GM18861 (cell line): ENCODE measurements at regions not wholly inside any gene's neighbourhood (a gene's known extent, or its start where the extent isn't known, plus 50 kb on each side); places are given as distances from the start of the nearest gene placed in this dataset.

Experiments used
- ATAC-seq: cut with Tn5 transposase; IDR thresholded peaks from one replicate; pipeline ENCODE4 v1.9.1; 2021; ENCODE audit not compliant: unreplicated experiment

DNA sequence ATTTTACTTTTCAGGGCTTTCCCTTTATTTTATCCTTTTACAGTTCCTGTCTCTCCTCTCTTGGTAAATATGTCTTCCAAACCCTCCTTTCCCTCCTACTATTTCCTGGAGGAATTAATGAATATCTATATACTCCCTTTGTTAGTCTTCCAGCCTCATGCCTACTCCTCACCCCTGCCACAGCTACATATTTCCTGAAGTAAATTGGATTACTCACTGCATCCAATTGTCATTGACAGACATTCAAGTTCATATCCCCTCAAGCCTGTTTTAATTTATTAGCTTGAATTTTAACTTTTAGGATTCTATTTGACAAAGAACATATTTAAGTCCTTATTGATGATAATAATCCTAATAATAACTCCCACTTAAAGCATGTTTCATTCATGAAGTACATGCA lies 314.5 kb downstream of the TMEM161B start:
- ATAC-seq, result no peak

DNA sequence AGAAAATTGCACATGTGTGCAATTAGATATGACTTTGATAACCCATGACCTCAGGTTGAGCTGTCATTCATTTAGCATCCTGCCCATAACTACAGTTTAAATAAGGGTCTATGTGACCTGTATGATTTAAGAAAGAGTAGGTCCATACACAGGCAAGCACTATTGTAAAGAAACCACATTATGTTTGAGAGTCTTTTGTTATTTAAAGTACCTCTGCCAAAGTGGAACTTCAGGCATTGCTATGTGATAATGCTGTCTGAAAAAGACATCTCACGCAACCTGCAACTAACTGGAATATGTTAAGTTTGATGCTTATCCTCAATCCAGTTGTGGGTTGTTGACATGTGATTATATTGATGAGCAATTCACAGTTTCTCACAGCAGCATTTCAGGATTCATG lies 317.0 kb downstream of the TMEM161B start:
- ATAC-seq, result no peak

DNA sequence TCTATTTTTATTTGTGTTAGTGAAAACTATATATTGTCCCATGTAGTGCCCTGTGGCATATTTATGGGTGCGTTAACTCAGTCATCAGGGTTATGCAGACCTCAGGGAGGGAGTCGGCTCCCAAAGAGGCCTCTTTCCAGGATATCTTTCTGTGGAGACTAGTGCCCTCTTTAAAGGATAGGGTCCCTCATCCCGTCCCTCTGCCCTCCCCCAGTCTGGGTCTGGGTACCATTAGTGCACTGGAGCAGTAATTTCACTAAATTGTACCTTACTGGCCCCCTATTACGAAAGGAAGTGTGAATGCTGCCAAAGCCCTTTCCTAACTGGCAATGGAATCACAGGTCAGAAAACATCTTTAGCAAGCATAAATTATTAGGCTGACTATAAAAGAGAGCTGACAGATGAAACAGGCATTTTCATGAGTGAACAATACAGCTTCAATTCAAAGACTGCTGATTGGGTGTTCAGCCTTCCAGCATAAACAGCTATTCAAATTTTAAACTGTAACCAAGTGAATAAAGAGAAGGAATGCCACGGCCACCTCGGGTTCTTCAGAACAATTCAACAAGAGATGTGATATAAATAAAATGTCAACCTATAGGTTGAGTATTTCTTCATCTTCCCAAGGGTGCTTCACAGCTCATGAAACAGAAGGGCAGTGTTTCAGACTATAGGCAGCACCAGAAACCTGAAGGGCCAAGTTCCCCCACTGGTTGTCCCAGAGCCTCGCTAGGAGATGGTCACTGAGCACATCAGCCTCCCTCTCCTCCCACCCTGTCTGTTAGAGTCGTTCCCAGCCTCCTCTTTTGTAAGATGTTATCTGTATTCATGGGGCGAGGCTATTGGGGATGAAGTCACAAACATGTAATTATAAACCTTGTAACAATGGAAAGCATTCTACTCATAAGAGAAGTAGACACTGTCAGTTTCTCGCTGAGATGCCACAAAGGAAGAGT lies 318.7 kb downstream of the TMEM161B start:
- ATAC-seq, result no peak

DNA sequence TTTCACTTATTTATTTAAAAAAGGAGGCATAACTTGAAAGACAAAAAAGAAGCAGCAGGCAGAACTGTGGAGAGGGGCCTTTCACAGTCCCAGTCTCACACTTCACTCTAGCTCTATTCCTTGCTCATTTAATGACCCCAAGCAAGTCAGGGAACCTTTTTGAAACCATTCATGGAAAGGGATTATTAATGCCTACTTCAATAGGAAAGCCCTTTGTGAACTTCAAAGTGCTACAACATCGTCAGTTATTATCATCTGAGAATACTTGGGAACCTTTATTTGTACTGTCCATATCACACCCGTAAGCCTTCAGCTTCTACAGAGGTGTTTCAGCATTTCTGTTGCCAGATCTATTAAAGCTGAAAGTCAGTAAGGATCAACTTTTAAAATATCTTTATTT lies 320.2 kb downstream of the TMEM161B start:
- ATAC-seq, result no peak

DNA sequence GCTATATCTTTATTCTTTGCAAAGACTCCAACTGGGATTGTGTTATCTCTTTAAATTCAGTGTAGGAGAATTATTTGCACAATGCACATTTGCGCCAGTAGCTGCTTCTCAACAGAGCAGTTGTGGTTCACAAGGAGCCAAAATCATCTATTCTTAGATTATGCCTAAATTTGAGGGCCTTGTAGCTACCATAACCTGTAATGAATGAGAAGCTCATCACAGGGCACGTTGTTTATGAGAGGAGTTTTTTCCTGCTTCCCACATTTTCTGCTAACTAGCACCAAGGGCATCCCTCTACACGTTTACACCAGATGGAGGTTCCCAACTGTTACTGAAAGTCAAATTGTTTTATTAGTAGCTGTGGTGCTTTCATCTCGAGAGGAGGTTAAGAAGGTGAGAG lies 322.4 kb downstream of the TMEM161B start:
- ATAC-seq, result no peak

DNA sequence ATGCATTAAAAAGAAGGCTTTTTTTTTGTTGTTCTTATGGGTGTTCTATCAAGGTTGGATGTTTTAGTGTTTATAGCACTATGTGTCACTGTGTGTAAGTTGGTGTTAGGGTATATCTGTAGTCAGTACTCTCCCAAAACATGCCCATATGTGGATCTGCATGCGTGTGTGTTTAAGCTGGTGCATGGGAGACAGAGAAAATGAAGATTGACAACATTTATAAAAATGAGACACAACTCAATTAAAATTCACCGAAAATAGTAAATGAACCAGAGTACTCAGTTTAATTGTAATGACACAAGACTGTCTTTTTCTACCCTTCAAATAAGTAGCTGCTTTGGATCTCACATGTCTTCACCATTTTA lies 323.4 kb downstream of the TMEM161B start:
- ATAC-seq, result no peak

DNA sequence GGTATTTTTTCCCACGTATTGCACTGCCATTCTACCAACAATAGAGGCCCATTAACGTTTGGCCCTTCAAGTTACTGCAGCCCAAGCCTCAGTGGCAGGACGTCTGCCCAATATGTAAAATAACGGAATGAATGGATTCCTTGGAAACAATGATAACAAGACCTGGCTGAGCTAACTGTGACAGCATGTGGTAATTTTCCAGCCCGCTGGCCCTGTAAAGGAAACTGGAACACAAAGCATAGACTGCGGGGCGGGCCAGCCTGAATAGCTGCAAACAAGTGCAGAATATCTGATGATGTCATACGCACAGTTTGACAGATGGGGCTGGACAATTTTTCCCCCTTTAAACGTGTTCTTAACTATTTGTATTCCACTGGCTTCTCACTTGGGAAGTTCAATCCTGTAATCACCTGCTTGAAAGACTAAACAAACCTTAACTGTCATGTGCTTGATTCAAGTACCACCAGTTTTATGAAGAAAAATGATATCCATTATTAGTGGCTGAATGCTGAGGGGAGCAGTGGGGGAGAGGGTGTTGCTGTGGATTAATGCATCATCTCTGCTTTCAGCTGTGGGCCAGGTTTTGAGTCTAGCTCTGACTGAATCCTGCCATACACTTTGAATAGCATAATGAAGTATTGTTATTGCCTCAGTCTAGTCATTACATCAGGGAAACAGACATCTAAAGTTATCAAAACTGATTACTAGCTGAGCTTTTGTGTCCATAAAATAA lies 323.9 kb downstream of the TMEM161B start:
- ATAC-seq, result no peak

DNA sequence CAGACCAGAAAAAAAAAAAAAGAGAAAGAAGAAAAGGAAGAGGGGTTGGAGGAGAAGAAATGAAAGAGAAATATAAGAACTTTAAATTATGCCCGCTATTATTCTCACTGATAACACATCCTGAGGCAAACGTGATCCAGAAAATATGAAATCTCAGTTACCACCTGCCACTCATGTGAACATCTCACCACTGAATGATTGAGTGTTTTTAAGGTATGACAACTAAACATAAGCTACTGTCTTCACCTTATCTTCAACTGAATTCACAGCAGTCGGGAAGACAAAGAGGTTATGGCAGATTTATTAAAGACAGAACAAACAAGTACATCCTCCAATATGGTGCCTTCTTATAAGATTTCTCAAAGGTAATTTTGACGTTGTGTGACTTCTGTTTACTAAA lies 327.9 kb downstream of the TMEM161B start:
- ATAC-seq, result no peak

DNA sequence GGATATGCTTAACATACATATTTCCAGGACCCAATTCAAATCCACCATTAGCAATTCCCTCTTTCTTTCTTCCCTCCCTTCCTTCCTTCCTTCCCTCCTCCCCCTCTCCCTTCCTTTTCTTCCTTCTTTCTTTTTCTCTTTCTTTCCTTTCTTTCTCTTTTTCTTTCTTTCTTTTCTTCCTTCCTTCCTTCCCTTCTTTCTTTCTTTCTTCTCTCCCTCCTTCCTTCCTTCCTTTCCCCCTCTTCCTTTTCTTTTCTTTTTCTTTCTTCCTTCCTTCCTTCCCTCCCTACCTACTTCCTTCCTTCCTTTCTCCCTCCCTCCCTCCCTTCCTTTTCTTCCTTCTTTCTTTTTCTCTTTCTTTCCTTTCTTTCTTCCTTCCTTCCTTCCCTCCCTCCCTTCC lies 332.0 kb downstream of the TMEM161B start:
- ATAC-seq, result no peak

DNA sequence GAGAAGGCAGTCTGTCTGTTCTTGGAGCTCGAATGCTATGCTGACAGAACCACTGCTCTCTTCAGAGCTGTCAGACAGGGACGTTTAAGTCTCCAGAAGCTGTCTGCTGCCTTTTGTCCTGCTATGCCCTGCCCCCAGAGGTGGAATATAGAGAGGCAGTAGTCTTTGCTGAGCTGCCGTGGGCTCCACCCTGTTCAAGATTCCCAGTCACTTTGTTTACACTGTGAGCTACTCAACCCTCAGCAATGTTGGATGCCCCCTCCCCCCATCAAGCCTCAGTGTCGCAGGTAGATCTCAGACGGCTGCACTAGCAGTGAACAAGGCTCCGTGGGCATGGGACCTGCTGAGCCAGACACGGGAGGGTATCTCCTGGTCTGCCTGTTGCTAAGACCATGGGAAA lies 344.2 kb downstream of the TMEM161B start:
- ATAC-seq, result no peak

DNA sequence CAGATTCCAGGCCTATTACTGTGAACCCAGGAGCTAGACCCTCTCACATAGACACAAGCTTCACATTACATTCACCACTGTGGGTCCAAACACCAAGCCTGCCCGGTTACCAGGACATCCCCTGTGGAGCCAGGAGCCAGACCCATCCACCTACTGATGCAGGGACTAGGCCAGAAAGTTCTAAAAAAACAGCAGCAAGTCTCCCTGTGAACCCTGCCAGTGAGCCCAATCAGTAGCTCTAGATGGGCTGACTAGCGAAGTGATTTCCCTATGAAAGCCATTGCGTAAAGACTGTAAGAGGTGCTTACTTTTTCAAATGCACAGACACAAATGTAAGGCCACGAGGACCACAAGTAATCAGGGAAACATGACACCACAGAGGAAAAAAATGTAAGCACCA lies 352.3 kb downstream of the TMEM161B start:
- no peak for ATAC-seq

DNA sequence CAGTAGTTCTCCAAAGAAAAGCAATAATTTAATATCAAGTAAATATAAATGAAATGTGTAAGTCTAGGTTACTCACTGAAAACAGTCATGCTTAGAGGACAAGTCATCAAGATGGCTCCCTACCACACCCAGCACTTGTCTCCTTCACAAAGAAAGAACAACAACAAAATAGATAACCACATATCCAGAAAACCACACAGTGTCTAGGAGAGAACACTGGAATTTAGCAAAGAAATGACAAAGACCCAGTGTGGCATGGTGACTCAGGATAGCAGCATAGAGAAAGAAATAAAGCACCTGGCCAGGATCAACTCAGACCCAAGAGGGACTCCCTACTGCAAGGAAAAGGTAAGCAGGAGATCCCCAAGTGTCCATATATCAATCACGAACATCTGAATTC lies 356.2 kb downstream of the TMEM161B start:
- ATAC-seq, result no peak

DNA sequence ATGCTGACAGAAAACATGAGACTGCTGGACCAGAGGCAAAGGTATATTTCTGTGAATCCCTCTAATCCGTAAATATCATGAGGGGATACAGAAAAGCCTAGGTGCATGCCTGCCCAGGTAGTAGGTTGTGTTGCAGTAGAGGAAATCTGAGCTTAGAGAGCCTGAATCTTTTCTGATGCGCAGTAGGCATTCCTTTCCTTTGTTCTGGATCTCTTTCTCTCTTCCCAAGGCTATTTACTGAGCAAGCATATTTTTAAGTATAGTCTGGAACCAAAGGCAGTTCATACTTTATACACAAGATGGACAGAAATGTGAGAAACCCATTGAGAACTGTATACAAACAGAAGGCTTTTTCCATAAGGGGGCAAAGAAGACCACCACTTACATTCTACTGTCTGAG lies 359.3 kb downstream of the TMEM161B start:
- ATAC-seq, result no peak

DNA sequence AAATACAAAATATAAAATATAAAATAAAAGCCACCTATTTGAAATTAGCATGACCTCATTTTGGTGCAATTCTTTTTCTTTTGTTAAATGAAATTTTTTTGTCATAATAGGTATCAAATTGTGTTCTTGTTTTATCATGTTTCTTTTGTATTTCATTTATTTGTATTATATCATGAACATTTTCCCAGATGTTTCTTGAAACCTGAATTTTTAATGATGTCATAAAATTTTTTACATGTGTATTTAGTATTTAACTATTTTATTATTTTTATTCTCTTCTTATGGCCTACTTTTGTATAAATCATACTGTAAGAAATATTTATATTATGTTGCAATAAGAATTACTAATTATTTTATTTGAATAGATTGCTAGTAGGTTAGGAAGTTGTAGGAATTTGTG lies 361.7 kb downstream of the TMEM161B start:
- ATAC-seq, result no peak

DNA sequence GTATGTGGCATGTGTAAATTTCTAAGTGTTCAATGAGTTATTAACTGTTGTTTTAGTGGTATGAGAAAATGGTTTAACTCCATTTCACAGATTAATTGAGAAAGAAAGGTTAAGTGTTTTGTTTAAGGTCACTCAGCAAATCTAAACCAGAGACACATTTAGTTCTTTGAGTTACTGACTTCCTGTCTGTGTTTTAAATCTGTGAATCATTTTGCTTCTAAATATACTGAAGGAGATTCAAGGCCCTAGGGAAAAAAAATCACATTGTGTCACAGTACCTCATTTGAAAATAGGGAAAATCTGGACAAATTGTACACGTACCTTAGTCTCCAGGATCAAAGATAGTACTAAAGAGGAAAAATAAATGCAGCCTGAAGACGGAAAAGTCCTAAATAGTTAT lies 368.2 kb downstream of the TMEM161B start:
- ATAC-seq, result no peak

DNA sequence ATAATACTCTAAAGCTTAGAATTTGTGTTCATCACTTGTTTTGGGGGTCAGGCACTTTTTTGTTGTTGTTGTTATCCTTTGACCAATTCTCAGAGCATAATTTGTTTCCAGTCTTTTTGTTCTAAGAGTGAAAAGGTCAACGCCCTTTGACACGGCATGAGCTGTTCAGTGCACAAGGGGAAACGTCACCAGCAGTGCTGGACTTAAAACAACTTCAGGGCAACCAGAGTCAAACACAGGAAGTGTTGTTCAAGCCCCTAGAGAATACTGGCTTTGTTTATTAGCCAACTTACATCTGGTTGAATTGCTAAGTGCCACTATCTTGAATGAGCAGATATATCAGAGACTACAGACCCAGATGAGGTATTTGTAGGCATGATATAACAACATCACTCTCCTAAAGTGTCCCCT lies 368.9 kb downstream of the TMEM161B start:
- peak; percentile 83 for ATAC-seq

DNA sequence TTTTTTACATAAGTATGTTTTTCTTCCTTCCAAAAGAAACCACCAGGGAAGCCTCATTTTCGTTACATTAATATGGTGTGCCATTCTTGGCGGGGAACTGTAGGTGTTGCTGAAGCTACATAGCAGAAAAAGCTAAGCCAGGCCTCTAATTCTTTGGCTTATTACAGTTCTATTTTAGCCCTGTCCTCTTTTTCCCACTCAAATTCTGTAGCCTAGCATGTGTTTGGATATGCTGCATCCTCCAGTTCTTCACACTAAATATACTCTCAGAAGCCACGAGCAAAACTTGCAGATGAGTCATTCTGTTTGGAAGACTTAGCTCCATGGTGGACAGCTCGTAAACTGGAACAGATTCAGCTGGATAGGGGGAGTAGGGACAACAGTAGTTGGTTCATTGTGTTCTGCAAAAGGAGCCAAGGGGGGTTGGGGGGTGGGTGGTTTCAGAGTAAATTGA lies 369.4 kb downstream of the TMEM161B start:
- ATAC-seq, result no peak

DNA sequence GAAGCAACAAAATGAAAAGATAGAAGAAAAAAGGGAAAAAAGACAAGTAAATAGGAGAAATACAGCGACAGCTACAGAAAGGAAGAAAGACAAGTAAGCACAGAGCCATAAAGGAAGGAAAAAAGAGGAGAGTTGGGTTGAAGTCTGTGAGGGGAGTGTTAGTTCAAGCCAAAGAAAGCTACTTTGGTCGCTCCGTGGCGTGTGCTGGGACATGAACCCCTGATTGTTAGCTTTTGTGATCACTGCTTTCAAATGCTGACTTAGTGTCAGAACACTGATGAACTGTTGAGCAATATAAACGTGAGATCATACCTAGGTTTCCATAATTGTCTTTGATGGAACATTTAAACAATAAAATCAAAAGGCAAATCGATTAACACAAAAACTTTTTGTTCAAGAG lies 370.1 kb downstream of the TMEM161B start:
- ATAC-seq, result no peak

DNA sequence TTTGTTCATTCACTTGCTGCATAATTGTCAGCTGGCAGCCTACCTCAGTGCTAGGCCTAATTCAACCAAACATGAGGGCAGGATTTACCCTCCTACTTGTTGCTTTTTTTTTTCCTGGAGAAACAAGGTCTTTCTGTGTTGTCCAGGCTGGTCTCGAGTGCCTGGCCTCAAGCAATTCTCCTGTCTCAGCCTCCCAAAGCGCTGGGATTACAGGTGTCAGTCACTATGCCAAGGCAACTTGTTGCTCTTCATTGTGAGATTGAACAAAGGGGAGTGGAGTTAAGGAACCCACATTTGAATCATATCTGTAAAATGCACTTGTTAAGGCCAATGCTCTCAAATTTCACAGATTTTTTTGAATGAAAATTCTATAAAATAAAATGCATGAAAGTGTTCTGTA lies 380.5 kb downstream of the TMEM161B start:
- no peak for ATAC-seq

DNA sequence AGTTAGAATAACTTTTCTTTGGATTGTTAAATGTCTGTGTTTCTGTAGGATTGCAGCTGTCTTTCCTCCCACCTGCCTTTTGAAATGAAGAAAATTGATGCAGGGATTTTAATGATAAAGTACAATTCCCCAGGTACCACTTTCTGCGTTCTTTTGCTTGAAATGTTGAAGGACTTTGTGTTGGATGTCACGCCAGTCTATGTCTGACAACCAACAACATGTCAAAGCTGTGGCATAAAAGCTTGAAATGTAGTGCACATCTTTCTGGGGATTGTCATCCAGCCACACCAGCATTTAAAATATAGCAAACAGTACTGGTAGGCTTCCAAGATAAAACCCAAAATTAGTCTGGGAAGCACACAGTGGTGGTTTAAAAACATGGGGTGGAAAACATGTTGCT lies 381.4 kb downstream of the TMEM161B start:
- no peak for ATAC-seq

DNA sequence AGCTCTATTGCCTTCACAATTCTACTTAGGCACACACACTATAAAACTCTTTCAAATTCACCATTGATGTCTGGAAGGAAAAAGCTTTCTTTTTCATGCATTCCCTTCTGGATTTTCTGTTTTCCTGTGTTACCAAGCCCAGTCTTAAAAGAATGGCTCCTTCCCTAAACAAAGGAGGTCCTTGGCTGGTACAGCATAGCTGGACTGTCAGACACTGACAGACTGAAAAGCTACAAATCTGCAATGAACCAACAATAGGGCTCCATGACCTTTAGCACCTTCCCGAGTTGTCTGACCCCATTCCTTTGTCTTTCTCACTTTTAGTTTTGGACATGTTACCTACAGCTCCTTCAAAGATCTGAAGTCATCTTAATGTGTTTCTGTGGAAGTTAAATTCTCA lies 382.5 kb downstream of the TMEM161B start:
- no peak for ATAC-seq

DNA sequence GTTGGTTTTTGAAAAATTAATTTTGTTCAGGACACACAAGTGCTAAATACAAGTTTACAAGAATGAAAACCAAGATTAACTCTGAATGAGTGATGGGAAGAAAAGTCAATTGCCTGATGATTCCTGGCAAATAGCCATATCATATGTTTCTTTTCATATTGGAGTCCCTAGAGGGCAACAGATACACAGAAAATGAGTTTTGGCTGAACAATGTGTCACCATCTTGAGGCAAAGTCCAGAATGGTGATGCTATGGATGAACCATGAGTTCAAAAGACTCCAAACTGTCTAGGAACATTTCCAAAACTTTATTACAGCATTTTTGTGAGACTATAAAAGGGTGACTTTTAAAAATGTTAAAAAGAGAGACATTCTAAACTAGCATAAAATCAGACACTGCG lies 382.9 kb downstream of the TMEM161B start:
- ATAC-seq, result no peak
